HG02981 (cell line): ENCODE measurements at regions not wholly inside any gene's neighbourhood (a gene's known extent, or its start where the extent isn't known, plus 50 kb on each side); places are given as distances from the start of the nearest gene placed in this dataset.

Experiments used
- ATAC-seq: cut with Tn5 transposase; IDR thresholded peaks from one replicate; pipeline ENCODE4 v1.9.1; 2021; ENCODE audit warnings: mild to moderate bottlenecking, moderate library complexity; ENCODE audit not compliant: unreplicated experiment

GRCh38 chr6:12577124-12577850, 139.3 kb upstream of the PHACTR1 start:
- no peak for ATAC-seq

GRCh38 chr6:12578097-12578496, 138.5 kb upstream of the PHACTR1 start:
- no peak for ATAC-seq

- ATAC-seq, result no peak
These were observed 137.8 kb upstream of the PHACTR1 start for GRCh38 chr6:12578751-12579150.

GRCh38 chr6:12580290-12580689, 136.3 kb upstream of the PHACTR1 start:
- ATAC-seq, result no peak

- ATAC-seq, result no peak
These were observed 134.0 kb upstream of the PHACTR1 start for GRCh38 chr6:12582421-12583110.

GRCh38 chr6:12584631-12585405, 131.7 kb upstream of the PHACTR1 start:
- ATAC-seq, result no peak

- no peak for ATAC-seq
These were observed 131.0 kb upstream of the PHACTR1 start for GRCh38 chr6:12585497-12585958.

GRCh38 chr6:12586721-12587480, 129.7 kb upstream of the PHACTR1 start:
- ATAC-seq, result no peak

- ATAC-seq, result no peak
These were observed 125.7 kb upstream of the PHACTR1 start for GRCh38 chr6:12590901-12591300.

- no peak for ATAC-seq
These were observed 123.9 kb upstream of the PHACTR1 start for GRCh38 chr6:12592634-12593033.

GRCh38 chr6:12593771-12594529, 122.6 kb upstream of the PHACTR1 start:
- ATAC-seq, result no peak

- ATAC-seq, result no peak
These were observed 122.1 kb upstream of the PHACTR1 start for GRCh38 chr6:12594530-12594893.

GRCh38 chr6:12595161-12595811, 121.3 kb upstream of the PHACTR1 start:
- ATAC-seq, result no peak

GRCh38 chr6:12596731-12597130, 119.8 kb upstream of the PHACTR1 start:
- no peak for ATAC-seq

- no peak for ATAC-seq
These were observed 117.6 kb upstream of the PHACTR1 start for GRCh38 chr6:12598919-12599318.

GRCh38 chr6:12601881-12602280, 114.7 kb upstream of the PHACTR1 start:
- ATAC-seq, result no peak

GRCh38 chr6:12602342-12602741, 114.2 kb upstream of the PHACTR1 start:
- no peak for ATAC-seq

- ATAC-seq, result no peak
These were observed 113.5 kb upstream of the PHACTR1 start for GRCh38 chr6:12602951-12603672.

GRCh38 chr6:12603673-12604049, 112.9 kb upstream of the PHACTR1 start:
- ATAC-seq, result no peak
